Activated effector memory CD4-positive, alpha-beta T cell treated with Interleukin-2 at 50 U/mL for 16 hours (primary cell): ENCODE measurements at regions not wholly inside any gene's neighbourhood (a gene's known extent, or its start where the extent isn't known, plus 50 kb on each side); places are given as distances from the start of the nearest gene placed in this dataset.

Experiments
- DNase-seq: peaks from one replicate; pipeline ENCODE4 v3.0.0-alpha.2; 2020

DNA sequence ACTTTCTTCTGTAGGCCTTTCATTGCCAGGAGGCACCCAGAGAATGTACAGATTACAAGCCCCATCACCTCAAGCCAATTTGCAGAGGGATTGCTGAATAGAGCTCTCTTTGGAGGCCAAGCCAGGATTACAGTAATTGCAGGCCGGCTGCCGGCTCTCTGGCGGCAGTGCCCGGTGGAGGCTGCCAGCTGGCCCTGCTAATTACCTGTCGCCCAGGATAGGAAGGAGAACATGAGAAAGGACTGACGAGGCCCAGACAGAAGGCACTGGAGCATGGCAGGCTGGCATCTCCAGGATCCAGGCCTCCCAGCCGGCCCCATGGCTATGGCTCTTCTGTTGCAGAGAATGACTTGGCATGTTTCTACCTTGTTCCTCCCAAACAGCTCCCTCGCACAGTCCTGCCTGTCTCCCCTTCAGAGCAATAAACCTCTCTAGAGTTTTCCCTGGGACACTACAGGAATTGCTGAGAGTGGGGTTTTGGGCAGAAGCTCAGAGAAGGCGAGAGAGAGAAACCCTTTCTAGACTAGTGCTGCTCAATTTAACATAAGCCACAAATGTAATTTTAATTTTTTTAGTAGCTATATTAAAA lies 273.6 kb upstream of the PROK2 start:
- no peak for DNase-seq

DNA sequence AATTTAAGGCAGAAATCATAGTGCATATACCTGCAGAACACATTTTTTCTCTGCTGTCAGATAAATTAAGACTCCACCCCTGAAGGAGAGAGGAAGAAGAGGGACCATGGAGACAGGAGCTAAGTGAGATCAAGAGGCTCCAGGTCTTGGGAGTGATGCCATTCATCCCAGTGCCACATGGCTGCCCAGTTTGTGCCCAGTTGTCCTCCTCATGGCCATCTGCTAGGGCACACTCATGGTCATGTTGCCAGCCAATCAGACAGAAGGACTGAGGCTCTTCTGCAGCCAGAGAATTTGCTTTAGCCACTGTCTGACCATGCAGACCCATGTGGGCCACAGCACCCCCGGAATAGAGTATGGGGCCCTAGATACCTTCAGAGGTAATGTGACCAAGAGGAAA lies 270.5 kb upstream of the PROK2 start:
- no peak for DNase-seq

DNA sequence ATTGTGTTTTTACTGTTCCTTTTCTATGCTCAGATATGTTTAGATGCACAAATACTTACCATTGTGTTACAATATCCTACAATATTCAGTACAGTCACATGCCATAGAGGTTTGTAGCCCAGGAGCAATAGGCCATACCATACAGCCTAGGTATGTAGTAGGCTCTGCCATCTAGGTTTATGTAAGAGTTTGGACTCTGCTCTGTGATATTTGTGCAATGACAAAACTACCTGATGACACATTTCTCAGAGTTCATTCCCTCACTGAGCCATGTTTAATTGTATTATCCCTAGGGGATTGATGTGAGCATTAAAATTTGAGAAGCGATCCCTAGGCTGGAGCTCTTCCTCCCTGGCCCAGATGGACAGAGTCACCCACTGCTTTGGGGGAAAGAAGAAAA lies 270.0 kb upstream of the PROK2 start:
- no peak for DNase-seq

DNA sequence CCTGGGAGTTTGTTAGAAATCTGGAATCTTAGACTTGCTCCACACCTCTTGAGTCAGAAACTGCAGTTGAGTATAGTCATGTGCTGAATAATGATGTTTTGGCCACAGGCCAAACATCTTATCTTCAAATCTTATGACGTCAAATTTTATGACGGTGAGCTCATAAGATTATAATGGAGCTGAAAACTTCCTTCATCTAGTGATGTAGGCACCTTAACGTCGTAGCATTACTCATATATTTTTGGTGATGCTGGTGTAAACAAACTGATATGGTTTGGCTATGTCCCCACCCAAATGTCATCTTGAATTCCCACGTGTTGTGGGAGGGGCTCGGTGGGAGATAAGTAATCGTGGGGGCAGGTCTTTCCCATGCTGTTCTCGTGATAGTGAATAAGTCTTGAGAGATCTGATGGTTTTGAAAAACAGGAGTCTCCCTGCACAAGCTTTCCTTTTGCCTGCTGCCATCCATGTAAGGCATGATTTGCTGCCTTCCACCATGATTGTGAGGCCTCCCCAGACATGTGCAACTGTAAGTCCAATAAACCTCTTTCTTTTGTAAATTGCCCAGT lies 268.0 kb upstream of the PROK2 start:
- no peak for DNase-seq

DNA sequence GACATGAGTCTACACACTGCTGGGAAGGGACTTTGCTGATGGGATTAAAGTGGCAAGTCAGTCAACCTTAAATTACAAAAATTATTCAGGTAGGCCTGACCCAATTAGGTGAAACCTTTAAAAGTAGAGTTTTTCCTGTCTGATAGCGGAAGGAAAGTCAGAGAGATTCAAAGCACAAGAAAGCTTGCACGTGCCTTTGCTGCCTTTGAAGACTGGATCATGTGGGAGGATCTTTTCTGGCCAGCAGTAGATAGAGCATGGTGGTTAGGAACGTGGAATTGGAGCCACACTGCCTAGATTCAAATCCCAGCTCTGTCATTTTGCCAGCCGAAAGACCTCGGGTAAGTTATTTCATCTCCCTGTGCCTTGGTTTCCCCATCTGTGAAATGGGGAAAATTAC lies 265.8 kb upstream of the PROK2 start:
- DNase-seq, result no peak

DNA sequence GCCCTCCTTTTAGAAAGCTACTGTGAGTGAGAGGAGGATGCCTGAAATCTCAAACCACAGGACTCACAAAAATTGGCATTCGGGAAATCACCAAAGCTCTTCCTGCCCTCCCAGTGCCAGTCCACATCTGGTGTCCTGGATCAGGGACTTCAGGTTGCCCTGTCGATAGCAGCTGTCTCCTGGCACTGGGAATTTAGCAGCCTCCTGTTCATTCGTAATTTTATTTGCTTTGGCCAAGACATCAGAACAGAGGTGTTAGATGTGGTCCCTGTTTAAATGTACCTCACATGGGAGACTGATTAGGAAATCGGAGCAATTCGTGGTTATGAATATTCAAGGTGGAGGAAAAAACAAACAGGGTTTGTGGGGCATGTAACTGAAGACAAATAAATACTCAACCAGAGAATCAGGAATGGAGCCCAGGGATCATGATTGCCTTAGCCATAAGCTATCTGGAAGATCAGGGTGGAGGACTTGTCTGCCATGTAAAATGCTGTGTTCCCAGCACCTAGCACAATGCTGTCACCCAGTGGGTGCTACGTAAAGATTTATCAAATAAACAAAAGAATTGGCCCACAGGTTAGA lies 265.2 kb upstream of the PROK2 start:
- DNase-seq, result no peak

DNA sequence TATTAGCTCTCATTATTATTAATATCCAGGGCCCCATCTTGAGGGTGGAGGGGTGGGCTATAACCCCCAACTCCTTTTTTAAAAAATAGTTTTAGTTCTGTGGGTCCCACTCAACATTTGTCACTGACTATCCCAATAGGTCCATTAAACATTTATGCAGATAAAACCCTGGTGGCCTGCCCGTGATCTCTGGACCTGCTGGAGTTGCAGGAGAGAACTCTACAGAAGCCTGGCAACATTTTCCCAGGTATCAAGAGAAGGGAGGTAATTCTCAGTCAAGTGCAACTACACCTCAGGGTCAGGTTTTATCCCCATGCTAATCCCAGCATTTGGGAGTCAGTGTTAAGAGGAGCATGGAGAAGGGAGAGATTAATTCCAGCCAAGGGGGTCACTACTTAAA lies 264.4 kb upstream of the PROK2 start:
- DNase-seq, result no peak

DNA sequence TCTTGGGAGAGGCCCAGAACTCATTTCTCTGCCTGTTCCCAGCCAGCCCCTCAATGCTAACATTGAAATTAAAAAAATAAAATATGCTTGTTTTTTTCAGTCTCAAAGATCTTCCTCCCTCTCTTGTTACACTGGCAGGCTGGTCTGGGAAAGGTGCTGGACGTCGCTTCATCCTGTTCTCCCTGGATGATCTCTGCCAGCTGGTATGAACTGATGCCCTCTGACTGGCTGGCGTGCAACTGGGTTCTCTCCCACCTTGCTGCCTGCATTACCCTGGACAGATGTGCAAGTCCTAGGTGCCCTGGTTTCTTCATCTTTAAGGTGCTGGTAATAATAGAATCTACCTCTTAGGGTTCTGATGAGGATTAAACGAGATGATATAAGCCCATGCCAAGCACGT lies 263.9 kb upstream of the PROK2 start:
- DNase-seq, result no peak

DNA sequence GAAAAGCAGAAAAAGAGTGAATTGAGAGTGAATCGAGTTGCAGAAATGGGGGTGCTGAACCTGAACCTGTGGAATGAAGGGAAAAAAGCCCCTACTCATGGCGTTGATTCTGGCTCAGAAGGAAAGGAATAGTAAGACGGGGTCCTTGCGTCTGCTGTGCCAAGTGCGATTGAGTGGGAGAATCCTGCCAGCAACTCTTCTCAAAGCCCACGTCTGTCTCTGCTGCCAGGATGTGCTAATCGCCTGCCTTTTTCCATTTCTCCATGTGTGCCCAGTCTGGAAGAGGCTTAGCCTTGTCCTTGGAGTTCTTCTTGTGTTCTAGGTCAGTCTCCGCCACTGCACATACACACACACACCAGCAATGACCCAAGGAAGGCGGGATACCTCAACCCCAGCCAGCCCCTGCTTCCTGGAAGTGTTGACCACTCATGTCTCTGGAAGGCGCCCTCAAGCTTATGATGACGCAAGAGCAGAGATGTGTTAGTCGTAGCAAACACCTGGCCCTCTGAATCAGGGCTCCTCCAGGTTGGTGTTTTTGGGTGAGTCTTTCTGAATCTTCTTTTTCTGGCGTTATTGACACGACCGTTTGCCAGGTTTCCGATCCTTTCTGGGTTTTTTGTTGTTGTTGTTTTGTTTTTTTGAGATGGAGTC lies 262.4 kb upstream of the PROK2 start:
- no peak for DNase-seq

DNA sequence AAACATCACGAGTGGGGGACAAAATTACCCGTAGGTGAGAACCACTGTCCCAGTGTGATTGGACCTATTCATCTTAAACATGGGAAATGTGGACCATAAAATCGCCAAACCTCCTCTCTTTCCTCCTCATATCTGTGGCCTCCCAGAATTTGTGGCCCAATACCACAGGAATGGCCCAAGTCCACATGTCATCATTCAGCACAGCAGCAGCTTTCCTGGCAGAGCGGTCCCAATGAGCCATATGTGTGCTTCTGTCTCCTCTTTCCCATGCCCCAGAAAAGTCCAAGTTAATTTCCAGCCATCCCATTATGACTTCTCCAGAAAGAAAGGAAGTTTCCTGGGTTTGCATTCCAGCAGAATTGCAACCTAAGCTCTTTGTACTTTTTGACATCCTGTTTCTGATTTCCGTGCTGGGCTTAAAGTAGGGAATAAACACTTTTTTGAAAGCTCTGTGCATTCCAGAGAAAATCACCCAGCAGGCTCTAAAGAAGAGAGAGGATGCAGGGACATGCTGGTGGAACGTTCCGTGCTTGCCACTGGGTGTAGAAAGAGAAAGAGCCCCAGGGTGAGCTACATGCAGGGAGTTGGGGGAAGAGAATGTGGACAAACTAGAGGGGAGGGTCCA lies 259.4 kb upstream of the PROK2 start:
- no peak for DNase-seq

DNA sequence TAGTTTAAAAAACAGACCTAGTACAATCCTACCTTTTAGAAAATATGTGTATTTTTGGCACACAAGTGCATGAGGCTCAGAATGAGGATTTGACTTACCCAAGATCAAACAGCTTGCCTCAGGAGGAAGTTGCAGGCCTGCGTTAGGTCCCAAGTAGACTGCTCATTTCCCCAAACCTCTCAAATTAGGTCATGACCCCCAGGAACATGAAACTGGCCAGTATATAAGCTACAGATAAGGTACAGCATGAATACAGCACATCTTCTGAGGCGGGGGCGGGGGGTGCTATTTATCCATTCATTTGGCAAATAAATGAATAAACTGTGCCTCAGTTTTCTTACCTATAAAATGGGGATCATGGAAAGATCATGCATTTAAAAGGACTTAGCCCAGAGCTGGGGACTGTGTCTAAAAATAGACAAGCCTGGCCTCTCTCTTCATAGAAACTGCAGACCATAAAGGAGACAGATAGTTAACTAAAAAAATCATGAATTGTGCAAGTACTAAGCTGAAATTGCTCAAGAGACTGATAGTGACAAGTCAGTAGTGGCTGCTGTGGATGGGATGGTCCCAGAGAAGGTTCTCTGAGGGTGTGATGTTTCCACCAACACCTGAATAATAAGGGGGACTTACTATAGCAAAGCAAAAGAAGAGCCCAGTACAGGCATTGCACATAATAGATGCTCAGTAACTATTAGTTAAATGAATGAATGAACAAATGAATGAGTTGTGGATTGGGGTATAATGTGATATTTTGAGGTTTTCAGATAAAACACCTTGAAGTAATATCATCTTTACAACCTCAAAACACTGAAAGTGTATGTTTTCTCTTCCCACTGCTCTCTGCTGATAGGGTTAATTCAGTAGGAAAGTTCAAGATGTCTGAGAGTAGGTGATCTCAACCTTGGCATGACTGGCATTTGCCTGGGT lies 258.5 kb upstream of the PROK2 start:
- no peak for DNase-seq

DNA sequence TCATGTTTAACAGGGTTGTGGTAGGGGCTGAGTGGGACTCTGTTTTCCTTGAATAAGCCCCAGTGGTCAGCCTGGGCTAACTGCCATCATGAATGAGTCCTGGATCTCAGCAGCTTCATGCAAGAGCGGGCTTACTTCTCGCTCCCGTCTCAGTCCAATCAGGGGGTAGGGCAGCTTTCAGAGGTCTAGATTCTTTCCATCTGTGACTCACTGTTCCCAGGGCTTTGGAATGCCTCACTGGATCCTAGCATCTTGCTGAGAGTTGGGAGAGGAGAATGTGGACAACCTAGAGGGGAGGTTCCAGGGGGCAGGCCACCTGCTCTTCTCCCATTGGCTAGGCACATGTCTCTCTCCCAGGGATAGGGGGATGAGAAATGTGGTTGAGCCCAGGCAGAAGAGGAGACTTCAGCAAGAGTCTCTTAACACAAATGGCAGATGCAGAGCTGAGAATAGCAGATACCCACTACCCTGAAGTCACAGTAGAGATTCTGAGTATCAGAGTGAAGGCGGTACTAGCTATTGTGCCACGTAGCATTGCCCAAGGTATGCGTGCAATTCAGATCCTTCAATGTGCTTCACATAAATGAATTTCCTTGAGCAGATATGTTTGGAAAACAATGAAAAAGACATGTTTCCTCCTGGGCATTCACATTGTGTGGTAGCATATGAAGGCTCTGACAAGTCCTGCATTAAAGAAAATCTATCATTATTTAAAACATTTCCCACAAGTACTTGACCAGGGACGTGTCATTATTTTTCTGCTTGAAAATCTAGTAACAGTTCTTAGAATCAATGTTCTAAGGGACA lies 257.7 kb upstream of the PROK2 start:
- no peak for DNase-seq

DNA sequence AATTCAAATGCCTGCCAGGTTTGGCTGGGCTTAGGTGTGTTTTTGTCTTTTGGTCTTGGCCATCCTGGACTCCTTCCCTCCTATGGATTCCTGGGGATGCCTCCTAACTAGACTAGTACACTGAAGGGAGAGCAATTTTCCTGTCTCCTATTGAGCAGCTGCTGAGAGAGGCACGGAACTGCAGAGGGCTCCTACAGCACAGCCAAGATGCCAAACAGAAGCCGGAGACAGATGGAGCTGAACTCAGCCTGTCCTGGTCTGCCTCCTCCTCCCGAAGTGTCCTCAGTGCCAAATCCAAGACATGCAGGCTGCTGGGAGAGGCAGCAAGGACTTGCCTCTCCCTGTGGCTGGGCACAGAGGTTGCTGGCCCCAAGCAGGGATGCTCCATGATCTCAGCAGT lies 256.6 kb upstream of the PROK2 start:
- DNase-seq, result no peak

DNA sequence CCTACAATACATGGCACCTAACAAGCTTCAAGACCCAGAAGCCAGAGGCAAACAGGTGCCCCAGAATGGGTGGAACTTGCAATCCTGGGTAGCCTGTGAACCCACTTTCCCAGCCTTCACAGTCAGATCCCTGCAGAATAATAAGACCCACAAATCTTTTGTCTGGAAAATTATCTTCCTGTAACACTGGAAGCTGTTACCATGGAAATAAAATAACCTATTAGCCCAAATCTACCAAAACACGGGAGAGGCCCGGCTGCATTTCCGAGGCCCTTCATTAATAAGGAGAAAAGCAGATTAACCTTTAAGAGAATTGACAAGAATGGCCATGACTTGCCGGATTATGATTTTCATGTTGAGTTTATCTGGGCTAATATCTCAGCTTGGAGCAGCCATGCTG lies 256.1 kb upstream of the PROK2 start:
- DNase-seq, result no peak

DNA sequence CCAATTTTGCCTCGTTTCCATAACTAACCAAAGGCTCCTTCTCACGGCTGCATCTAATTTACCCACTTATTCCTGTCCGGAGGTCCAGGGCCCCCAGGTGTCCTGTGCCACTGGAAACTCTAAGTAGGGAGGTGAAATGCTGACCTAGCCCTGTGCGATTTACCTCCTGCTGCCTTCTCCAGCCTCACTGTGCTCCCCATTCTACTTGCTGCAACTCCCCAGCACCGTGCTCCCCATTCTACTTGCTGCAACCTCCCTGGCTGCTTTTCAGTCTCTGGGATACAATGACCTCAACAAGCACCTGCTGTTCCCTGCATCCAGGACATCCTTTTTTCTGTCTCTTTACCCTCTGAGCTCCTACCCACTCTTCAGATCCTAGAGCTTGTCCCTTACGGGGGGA lies 254.7 kb upstream of the PROK2 start:
- DNase-seq, result no peak

DNA sequence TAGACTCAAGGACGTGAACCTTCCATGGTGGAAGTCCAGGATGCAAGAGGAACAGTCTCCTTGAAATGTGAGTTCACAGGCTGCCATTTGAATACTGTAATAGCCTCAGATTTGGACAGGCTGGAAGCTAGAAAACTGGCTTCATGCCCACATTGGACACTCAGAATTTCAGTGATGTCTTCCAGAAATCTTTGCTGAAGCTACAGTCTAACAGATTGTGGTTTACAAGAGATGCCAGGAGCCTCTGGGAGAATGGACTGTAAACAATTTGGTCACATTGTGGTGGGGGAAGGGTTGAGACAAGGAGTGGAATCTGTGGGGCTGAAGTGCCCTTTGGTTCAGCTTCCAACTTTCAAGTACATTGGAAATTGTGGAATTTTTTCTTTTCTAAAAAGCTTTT lies 252.0 kb upstream of the PROK2 start:
- no peak for DNase-seq

DNA sequence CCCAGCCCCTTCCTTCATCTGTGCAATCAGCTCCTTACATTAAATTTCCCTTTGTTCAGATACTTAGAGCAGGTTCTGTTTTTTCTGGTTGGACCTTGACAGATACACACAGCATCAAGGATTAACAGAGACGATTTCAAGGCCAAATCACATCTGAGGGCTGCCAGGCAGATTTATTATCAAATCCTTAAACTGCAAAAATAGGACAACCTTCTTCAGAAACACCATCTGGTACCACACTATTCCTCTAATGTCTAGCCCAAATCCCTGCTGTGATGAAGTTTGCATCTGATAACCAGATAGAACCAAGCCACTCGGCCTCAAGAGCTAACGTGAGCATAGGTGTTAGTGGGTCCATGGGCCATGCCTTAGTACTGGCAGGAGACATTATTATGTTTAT lies 250.7 kb upstream of the PROK2 start:
- no peak for DNase-seq

DNA sequence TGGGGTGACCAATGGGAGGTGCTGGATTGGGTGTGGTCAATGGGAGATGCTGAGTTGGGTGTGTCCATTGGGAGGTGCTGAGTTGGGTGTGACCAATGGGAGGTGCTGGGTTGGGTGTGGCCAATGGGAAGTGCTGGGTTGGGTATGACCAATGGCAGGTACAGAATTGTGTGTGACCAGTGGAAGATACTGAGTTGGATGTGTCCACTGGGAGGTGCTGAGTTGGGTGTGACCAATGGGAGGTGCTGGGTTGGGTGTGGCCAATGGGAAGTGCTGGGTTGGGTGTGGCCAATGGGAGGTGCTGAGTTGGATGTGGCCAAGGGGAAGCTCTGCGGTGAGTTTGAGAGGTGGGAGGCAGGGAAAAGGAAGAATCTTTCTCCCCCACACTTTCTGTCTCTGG lies 250.0 kb upstream of the PROK2 start:
- DNase-seq, result no peak

DNA sequence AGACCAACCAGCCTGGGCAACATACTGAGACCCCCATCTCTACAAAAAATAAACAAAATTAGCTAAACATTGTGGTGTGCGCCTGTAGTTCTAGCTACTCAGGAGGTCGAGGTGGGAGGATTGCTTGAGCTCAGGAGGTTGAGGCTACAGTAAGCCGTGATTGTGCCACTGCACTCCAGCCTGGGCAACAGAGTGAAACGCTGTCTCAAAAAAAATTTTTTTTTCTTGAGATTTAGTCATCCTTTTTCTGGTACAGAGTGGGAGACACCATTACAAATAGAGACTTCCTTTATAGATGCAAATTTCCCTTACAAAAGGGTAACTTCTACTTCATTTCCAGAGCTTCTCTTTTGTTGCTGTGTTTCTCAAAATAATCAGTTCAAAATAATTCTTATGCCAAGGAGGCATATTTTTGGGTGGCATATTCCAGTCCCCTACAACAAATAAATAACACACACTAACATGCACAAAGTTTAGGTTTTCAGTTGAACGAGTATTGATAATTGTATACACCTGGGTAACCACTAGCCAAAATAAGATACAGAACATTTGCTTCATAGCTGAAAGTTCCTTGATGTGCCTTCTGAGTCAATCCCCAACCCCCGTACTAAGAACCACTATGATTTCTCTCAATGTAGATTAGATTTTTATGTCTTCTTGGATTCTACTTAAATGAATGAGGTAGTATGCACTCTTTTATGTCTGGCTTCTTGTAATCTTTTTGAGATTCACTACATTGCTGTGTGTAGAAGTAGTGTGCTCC lies 248.9 kb upstream of the PROK2 start:
- no peak for DNase-seq

DNA sequence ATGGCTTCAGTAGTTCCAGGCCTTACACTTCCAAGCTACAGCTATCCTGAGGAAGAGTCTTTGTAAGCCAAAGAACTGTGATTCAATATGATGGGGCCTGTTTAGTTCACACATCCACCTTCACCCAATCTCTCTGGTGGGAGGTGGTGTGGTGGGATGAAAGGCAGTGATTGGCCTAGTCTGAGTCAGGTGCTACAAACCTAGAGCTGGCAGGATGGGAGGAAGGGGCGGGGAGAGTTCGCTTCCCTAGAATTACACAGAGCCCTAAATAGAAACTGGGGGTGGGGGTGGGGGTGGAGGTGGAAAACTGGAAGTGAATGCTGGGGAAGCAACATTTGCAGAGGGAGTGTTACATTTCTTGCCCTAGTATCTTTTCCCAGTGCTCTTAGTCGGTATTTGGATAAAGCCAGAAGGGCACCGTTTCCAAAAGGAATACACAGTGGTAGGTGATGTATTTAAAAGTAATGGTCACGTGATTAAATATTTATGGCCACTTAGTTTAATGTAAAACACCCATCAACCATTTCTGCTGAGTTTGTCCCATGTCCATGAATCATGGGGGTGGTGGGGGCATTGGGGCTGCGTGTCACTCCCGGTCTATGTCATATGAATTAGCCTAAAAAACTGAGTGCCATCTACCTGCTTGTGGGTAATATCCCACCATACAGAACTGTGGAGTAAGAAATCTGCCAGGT lies 247.6 kb upstream of the PROK2 start:
- DNase-seq, result no peak

DNA sequence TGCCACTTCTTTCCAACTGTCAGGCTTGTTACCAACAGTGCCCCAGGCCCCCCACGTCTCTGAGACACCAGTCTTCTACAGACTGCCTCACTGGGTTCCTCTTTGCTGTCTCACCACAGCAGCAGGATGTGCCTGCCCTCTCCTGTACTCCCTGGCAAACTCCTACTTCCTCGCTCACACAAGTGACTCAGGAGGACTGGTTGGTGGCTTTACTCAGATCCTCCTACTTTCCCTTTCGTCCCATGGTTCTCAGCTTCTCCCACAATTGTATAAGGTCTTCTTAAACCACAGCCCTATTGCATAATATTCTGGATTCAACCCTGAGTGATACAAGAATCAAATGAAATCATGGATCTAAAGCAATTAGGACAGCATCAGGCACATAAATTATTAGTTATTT lies 246.6 kb upstream of the PROK2 start:
- no peak for DNase-seq
